GM12891 (cell line): ENCODE measurements at regions not wholly inside any gene's neighbourhood (a gene's known extent, or its start where the extent isn't known, plus 50 kb on each side); places are given as distances from the start of the nearest gene placed in this dataset.
A peak's percentile ranks its signal among the peaks of the same experiment; 100 is the strongest.
"Not testable (repeated sequence)": the region's sequence is repeated elsewhere in the genome, so short reads cannot be mapped to it uniquely, and the experiment has no call there.

Experiments
- DNase-seq: peaks from one replicate; pipeline ENCODE4 v3.0.0; 2011; ENCODE audit warnings: low spot score; ENCODE audit not compliant: insufficient read length
- FAIRE-seq: peaks from 2 replicates; lab custom pipeline; 2011; peaks lifted over from hg19 to GRCh38; lab: Jason Lieb, UNC
- PAX5 ChIP-seq: IDR thresholded peaks from 2 replicates; pipeline ENCODE4 v1.6.1; 2011; ENCODE audit warnings: low read length, moderate library complexity, mild to moderate bottlenecking; ENCODE audit not compliant: insufficient read depth, severe bottlenecking
- POLR2A ChIP-seq: IDR thresholded peaks from 2 replicates; pipeline ENCODE4 v1.6.1; 2011; ENCODE audit warnings: low read depth, low read length, control low read depth
- POLR2AphosphoS5 ChIP-seq: IDR thresholded peaks from 2 replicates; pipeline ENCODE4 v1.6.1; 2011; ENCODE audit warnings: low read depth, low read length, control low read depth
- POU2F2 ChIP-seq: IDR thresholded peaks from 2 replicates; pipeline ENCODE4 v1.6.1; 2011; ENCODE audit warnings: low read depth, mild to moderate bottlenecking, control low read depth, low read length, moderate library complexity
- SPI1 ChIP-seq: IDR thresholded peaks from 2 replicates; pipeline ENCODE4 v1.6.1; 2011; ENCODE audit warnings: low read depth, low read length, control low read depth
- TAF1 ChIP-seq: IDR thresholded peaks from 2 replicates; pipeline ENCODE4 v1.6.1; 2011; ENCODE audit warnings: low read depth, low read length, control low read depth

DNA sequence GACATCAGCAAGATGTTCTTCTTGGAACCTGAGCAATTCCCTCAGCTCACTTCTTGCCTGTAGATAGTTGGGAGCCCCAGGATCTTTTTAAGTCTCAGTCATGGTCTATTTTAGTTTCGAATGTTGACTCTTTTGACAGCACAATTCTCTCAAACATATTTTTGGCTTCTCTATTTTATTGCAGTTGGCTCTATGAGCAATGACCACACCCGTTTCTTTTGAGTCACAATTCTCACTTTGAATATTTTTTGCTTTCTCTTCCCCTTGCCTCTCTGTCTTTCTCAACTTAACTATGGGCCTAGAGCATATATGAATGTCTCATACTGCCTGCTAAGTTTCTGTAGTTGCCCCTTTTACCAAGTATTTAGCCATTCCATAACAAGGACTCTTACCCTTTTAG, 222.8 kb downstream of the PTN start:
- FAIRE-seq (no peak), DNase-seq (no peak)
- TF ChIP-seq PAX5: no peak
- peak; percentile 58 for TF ChIP-seq SPI1

GRCh38 chr7:137110535-137110934, 233.0 kb downstream of the PTN start:
- no peak for FAIRE-seq
- TF ChIP-seq POLR2A: no peak
- no peak for TF ChIP-seq SPI1
- no peak for TF ChIP-seq PAX5
- no peak for TF ChIP-seq TAF1
- no peak for TF ChIP-seq POLR2AphosphoS5
- no peak for TF ChIP-seq POU2F2
- DNase-seq: no peak

DNA sequence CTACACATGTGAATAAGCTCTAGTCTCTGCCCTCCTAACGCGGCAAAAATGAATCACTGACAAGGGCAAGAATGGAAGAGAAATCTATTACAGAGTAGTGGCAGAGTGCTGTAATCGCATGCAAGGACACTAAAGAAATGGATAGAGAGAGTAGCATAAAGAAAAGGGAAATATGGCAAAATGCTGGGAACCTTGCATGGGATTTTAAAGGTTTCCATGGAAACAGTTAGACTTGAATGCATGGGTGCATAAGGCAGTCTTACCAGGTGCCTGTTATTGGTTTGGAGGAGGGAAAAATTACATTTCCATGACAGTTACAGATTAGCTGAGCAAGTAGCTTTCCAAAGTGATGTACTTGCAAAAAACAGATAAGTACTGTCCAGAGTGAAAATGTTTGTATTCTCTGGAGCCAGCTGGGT, 233.4 kb downstream of the PTN start:
- FAIRE-seq (no peak), DNase-seq (no peak)
- TF ChIP-seq TAF1: no peak
- no peak for TF ChIP-seq POU2F2
- no peak for TF ChIP-seq PAX5
- no peak for TF ChIP-seq POLR2A
- no peak for TF ChIP-seq SPI1
- TF ChIP-seq POLR2AphosphoS5: no peak

- not testable (repeated sequence) for DNase-seq, FAIRE-seq
Observed at GRCh38 chr7:137107802-137108201, 235.7 kb downstream of the PTN start.

- not testable (repeated sequence) for DNase-seq, FAIRE-seq
Observed at GRCh38 chr7:137103526-137103925, 235.1 kb downstream of the CHRM2 start.

DNA sequence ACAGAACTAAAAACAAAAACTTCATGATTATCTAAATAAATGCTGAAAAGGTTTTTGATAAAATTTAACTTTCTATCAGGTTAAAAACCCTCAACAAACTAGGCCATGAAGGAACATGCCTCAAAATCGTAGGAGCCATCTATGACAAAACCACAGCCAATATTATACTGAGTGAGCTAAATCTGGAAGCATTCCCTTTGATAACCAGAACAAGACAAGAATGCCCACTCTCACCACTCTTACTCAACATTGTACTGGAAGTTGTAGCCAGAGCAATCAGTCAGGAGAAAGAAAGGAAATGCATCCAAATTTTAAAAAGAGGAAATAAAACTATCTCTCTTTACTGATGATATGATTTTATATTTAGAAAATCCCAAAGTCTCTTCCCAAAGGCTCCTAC, 228.7 kb downstream of the CHRM2 start:
- TF ChIP-seq POLR2AphosphoS5 (no peak), POU2F2 (no peak), TAF1 (no peak), POLR2A (no peak), SPI1 (no peak), PAX5 (no peak)
- no peak for FAIRE-seq
- no peak for DNase-seq

- DNase-seq (no peak), FAIRE-seq (no peak)
- no peak for TF ChIP-seq POU2F2
- no peak for TF ChIP-seq TAF1
- no peak for TF ChIP-seq PAX5
- TF ChIP-seq POLR2A: no peak
- no peak for TF ChIP-seq SPI1
- TF ChIP-seq POLR2AphosphoS5: no peak
Observed at GRCh38 chr7:137096607-137097006, 228.2 kb downstream of the CHRM2 start.

DNA sequence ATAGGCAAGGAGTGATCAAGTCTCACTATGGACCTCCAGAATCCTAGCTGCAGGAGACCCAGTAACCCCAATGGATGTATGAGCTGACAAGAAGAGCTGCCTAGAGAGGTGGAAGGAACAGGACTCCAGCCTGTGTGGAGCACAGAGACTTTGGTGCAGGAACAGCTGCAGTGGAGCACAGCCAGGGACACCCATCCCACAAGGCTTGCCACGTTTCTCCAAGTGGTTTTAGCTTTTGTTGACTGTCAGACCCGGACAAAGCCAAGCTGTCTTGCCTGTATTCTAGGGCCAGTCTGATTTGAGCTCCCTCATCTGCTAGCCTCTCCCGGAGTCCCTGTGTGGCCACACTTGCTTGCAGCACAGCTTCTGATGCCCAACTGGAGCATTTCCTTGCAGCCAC, 224.7 kb downstream of the CHRM2 start:
- no peak for FAIRE-seq
- no peak for DNase-seq
- no peak for TF ChIP-seq TAF1
- no peak for TF ChIP-seq POLR2AphosphoS5
- no peak for TF ChIP-seq SPI1
- TF ChIP-seq PAX5: no peak

DNA sequence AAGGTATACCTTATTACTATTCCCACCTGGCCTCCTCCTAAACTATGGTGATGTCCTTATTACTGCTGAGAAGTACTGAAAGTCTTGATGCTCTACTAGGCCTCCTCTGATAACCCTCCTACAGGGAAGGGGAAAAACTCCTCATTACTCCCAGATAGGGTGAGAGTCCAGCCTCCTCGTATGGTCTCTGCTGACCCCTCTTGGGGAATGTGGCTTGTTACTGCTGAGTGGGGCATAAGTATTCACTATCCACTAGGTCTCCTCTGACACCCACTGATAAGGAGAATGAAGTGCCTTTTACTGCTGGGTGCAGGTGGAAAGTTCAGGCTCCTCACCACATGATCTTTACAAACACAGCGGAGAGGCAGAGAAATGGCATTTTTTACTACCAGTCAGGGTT, 222.9 kb downstream of the CHRM2 start:
- TF ChIP-seq POU2F2 (no peak), SPI1 (no peak), POLR2AphosphoS5 (no peak), POLR2A (no peak), TAF1 (no peak), PAX5 (no peak)
- no peak for DNase-seq
- no peak for FAIRE-seq

DNA sequence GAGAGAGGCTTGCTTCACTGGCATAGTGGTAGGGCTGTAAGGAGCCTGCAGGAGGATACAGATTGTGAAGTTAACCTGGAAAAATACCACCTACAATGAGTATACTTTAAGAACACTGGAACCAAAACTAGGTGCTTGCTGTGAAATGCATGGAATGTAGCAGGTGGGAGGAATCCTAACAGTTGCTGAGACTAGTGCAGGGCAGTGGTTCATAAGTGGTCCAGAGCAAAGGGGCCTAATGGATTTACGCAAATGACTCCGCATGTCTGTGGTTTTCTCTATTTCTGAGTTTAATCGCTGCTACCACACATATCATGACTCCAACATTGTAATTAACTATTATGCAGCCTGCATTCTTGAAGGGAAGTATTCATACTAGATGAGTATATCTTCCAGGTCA, 218.4 kb downstream of the CHRM2 start:
- TF ChIP-seq POU2F2: no peak
- FAIRE-seq (no peak), DNase-seq (no peak)

DNA sequence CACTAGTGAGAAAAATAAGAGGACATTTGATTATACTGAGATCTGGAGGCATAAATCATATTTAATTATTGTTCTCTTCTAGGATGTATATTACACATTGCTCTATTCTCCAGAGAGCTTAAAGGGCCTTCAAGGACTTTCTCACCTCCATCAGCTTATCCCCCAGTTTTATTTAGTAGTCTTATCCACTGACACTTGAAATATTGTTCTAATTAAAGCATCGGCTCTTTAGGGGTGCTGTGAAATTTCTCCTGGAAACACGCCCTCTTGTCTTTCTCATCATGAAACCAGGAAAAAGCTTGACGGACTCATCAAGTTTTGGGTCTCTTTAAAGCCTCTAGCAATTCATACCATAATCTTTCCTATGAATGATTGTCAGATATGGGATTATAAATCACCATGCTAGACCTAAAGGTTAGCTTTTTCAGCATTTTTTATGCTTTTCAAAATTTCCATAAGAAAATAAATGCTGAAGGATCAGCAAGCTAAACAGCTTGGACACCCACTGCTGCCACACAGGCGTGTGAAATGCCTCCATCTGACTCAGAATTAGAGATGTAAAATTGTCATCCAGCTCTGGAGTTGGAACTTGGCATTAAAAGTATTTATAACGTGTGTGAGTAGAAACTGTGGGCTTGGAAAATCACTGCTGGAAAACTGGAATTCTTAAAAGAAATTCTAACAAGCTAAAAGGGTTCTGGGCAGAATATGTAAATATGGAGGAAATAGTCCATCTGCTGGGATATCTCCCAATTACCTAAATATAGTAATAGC, 216.3 kb downstream of the CHRM2 start:
- no peak for DNase-seq
- no peak for FAIRE-seq
- TF ChIP-seq SPI1 (no peak), POLR2AphosphoS5 (no peak), POLR2A (no peak), PAX5 (no peak), POU2F2 (no peak), TAF1 (no peak)
